NCI-H774 (cell line): ENCODE measurements at regions not wholly inside any gene's neighbourhood (a gene's known extent, or its start where the extent isn't known, plus 50 kb on each side); places are given as distances from the start of the nearest gene placed in this dataset.
A peak's percentile ranks its signal among the peaks of the same experiment; 100 is the strongest.
"Not testable (repeated sequence)": the region's sequence is repeated elsewhere in the genome, so short reads cannot be mapped to it uniquely, and the experiment has no call there.

Experiments
- DNase-seq: peaks from one replicate; lab custom pipeline; 2025; lab: John Stamatoyannopoulos, UW

DNA sequence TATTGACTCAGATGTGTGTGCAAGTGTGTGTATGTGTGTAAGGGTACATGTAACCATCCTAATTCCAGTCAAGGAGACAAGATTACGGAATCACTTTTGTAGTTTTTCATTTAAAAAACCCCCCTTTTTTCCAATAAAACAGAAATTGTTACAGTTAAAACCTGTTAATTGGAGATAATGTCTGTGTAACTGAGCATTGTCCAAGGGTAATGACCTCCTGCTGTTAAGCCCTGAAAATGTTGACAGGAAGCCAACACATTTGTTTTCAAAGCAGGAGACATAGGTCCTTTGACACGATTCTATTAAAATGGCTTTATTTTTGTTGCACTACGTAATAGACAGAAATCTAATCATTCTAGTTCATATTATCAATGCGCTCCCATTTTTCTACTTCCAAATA is 457.3 kb upstream of the ARRDC3 start:
- peak; percentile 57 for DNase-seq

- no peak for DNase-seq
Observed at GRCh38 chr5:91839721-91840120, 456.6 kb upstream of the ARRDC3 start.

- no peak for DNase-seq
Observed at GRCh38 chr5:91839233-91839632, 456.1 kb upstream of the ARRDC3 start.

DNA sequence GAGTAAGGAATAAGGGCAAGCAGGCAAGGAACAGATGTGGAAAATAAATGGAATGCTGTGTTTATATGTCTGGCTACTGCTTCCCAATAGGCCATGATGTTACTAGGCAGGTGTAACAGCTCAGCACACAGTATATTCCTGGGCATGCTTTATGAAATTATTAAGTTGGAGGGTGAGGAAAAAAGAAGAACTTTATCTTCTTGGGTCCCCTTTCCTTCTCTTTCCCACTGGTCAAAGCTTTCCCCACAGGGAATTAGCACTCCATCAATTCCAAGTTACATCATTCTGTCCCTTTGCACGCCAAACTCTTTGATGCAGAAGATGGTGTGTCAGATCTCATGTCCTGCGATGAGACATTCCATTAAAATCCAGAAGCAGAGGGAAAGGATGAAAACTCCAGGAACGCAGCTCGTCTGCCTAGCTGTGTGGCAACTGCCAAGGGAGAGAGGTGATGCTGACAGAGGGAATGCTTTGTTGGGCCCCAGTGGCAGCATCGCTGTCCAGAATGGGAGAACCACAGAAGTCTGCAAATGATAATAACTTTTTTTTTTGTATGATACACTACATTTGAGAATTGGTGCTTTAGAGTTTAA is 447.3 kb upstream of the ARRDC3 start:
- DNase-seq: no peak

- no peak for DNase-seq
Observed at GRCh38 chr5:91825618-91826017, 442.5 kb upstream of the ARRDC3 start.

DNA sequence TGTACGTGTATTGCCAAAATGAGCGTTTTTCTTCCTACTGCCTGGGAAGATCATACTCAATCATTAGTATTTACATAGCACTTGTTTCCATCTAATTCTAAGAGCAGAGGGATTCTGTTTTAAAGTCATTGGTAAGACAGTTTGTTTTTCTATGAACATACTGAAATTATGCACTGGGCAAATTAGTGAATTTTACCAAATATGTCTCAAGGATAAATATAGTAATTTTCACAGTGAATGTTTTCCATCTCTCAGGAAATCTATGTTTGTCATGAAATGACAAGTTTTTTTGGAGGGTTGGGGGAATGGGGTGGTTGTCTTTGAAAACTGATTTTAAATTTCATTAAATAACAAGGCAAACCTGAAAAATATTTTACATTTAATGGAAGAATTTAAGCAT is 441.3 kb upstream of the ARRDC3 start:
- DNase-seq: no peak

DNA sequence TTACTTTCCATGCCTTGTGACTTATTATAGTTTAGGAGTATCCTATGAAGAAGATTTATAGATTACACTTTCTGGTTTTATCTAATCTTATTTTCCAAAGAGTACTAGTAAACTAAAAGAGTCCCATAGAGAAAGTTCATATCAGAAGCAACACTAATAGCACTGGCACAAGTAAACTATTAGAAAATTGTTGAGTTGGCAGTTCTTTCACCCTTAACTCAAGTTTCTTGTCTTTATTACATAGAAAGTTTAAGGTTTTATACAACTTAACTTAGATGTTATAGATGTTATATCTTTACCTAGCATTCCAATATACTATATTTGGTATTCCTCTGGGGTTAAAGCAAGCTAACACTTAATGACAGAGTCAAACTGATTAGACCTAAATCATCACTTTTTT is 437.8 kb upstream of the ARRDC3 start:
- DNase-seq: no peak

GRCh38 chr5:91816681-91817080 is 433.6 kb upstream of the ARRDC3 start:
- DNase-seq: no peak

DNA sequence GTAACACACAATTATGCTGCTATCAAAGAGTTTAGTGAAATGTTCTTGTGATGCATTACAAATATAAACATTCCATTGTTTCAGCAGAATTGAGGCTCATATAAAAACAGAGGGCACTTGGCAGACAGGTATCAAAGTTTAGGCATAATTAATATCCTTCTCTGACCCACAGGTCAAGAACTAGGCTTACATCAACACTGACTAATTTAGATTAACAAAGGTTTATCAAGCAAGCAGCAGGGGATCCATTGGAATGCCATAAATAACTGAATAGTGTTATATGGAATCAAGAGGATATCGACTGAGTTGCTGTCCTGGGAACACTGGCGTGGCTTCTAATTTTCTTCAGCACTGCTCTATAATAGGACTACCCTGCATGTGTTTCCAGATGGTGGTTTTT is 414.5 kb upstream of the ARRDC3 start:
- no peak for DNase-seq

GRCh38 chr5:91794856-91795548 is 411.9 kb upstream of the ARRDC3 start:
- DNase-seq: no peak

- no peak for DNase-seq
Observed at GRCh38 chr5:91794455-91794854, 411.3 kb upstream of the ARRDC3 start.

- DNase-seq: no peak
Observed at GRCh38 chr5:91787718-91788117, 404.6 kb upstream of the ARRDC3 start.

GRCh38 chr5:91777671-91778070 is 394.6 kb upstream of the ARRDC3 start:
- DNase-seq: no peak

GRCh38 chr5:91776249-91776648 is 393.1 kb upstream of the ARRDC3 start:
- DNase-seq: no peak

- no peak for DNase-seq
Observed at GRCh38 chr5:91770400-91770799, 387.3 kb upstream of the ARRDC3 start.

GRCh38 chr5:91757383-91757782 is 374.3 kb upstream of the ARRDC3 start:
- not testable (repeated sequence) for DNase-seq

DNA sequence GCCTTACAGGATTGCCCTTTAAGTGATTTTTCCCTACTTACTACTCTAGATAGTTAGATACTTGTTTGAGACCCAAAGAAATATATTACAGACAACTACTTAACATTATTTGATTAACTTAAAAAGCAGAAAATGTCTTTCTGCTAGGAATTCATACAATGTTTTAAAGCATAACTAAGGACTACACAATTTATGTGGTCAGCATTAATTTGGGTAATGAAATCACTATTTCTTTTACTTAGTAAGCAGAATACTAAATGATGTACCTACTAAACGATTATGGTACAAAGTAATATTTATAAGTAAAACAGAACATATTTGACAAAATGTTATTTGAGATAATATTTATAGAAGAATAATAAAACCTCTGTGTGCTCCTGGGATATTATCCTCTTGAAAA is 371.9 kb upstream of the ARRDC3 start:
- DNase-seq: no peak

DNA sequence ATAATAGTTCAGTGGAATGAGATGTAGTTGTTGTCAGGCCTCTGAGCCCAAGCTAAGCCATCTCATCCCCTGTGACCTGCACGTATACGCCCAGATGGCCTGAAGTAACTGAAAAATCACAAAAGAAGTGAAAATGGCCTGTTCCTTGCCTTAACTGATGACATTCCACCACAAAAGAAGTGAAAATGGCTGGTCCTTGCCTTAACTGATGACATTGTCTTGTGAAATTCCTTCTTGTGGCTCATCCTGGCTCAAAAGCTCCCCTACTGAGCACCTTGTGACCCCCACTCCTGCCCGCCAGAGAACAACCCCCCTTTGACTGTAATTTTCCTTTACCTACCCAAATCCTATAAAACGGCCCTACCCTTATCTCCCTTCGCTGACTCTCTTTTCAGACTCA is 361.4 kb upstream of the ARRDC3 start:
- not testable (repeated sequence) for DNase-seq

DNA sequence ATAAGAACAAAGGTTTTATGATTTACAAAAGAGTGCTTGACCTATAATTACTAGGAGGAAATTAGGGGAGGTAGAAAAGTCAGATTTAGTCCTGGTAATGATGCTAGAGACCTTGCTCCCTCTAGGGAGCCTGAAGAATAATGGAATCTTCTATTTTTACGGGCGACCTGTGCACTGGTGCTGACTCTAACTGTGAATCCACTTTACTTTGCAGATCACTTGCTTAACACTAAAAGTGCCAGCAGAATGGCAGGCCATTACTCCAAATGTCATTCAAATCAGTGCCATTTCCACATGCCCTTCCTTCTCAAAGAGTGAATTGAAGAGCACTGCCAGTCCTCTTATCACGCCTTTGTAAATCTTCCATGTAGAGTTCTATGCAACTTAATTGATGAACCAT is 359.4 kb upstream of the ARRDC3 start:
- DNase-seq: no peak

GRCh38 chr5:91741764-91742505 is 358.8 kb upstream of the ARRDC3 start:
- no peak for DNase-seq

- DNase-seq: no peak
Observed at GRCh38 chr5:91730026-91730425, 346.9 kb upstream of the ARRDC3 start.

- no peak for DNase-seq
Observed at GRCh38 chr5:91727463-91727862, 344.3 kb upstream of the ARRDC3 start.

DNA sequence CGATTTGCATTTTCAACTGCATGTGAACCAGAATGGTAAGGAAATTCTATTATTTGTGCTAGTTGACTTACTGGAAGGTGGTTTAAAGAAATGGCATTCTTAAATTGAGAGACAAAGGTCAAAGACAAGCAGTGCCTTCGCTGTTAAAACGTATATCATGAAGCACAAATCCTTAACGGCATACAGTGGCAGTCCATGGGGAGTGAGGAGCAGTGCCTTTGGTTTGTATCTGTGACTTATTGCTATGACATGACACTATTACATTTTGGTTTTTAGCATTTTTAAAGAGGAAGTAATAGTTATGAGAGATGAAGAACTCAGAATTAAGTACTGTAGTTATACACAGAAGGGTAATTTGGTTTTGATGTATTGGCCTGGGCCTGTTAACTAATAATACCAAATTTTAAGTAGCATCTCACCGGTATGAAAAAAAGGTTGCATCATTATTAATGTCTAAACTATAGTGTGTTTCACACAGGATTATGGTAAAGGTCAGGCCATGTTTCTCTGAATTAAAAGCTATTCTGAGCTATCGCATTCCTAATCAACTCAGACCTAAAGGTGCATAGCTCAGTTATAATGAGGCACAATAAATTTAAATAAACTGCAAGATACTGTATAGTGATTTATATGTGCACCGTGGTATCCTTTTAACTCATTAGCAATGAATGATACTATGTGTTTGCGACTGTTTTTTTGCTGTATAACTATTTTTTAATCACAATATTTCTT is 339.8 kb upstream of the ARRDC3 start:
- DNase-seq: no peak
